Panc1 (cell line): ENCODE measurements at regions not wholly inside any gene's neighbourhood (a gene's known extent, or its start where the extent isn't known, plus 50 kb on each side); places are given as distances from the start of the nearest gene placed in this dataset.

Experiments
- ATAC-seq: fragments of 200-7000 bp; cut with Tn5 transposase; 2 replicates; pipeline ENCODE4 v1.9.1; 2020; ENCODE audit warnings: mild to moderate bottlenecking, moderate library complexity
- BruUV-seq: library from RNA; stranded (reverse); fragments of 400-500 nt; replicated peaks from 2 replicates; lab custom pipeline; 2021; lab: Mats Ljungman, UMichigan
- CTCF ChIA-PET: fragments of 300-600 bp; sonication (Branson Sonifier 250); formaldehyde crosslinking; loops from one replicate; lab custom pipeline; 2022; ENCODE audit warnings: antibody characterized with exemption; lab: Charles Lee
- POLR2A ChIA-PET: fragments of 300-600 bp; sonication (Branson Sonifier 250); formaldehyde crosslinking; loops from one replicate; lab custom pipeline; 2022; ENCODE audit warnings: antibody characterized with exemption; lab: Charles Lee
- DNase-seq: peaks from one replicate; pipeline ENCODE4 v3.0.0-alpha.2; 2010; ENCODE audit warnings: low read depth, low spot score
- H3K27ac ChIP-seq: 2 replicates; pipeline ENCODE4 v1.5.1; 2011; ENCODE audit warnings: mild to moderate bottlenecking, low read length, inconsistent platforms
- H3K27me3 ChIP-seq: fragments of 200-500 bp; sonication (Bioruptor generic); 2 replicates; pipeline ENCODE4 v1.6.0; 2014; ENCODE audit warnings: low read length, inconsistent platforms; ENCODE audit not compliant: control insufficient read depth, insufficient read depth
- H3K36me3 ChIP-seq: fragments of 200-500 bp; sonication (Bioruptor generic); 2 replicates; pipeline ENCODE4 v1.5.1; 2014; ENCODE audit warnings: inconsistent platforms, mild to moderate bottlenecking, low read length, moderate library complexity; ENCODE audit not compliant: control insufficient read depth, insufficient read depth
- H3K4me1 ChIP-seq: 2 replicates; pipeline ENCODE4 v1.5.1; 2011; ENCODE audit warnings: inconsistent platforms, mild to moderate bottlenecking, low read length, moderate library complexity; ENCODE audit not compliant: control insufficient read depth, insufficient read depth
- H3K4me3 ChIP-seq, 2 experiments: 2 replicates each; pipeline ENCODE4 v1.5.1; 2011 to 2012; ENCODE audit warnings: low read depth in 2 of 2, low read length in 2 of 2, mild to moderate bottlenecking in 2 of 2, inconsistent platforms in 1 of 2, moderate library complexity in 1 of 2
- H3K9me3 ChIP-seq: fragments of 200-500 bp; sonication (Bioruptor generic); 2 replicates; pipeline ENCODE4 v1.5.1; 2014; ENCODE audit warnings: low read depth, mild to moderate bottlenecking, inconsistent platforms, low read length, moderate library complexity; ENCODE audit not compliant: control insufficient read depth, insufficient read depth
- CTCF ChIP-seq: fragments of 450-650 bp; IDR thresholded peaks from 2 replicates; pipeline ENCODE4 v1.5.1; 2017; ENCODE audit warnings: mild to moderate bottlenecking
- POLR2AphosphoS5 ChIP-seq: IDR thresholded peaks from 2 replicates; pipeline ENCODE4 v1.6.1; 2012; ENCODE audit warnings: mild to moderate bottlenecking, low read depth, low read length, moderate library complexity
- REST ChIP-seq, 2 experiments: IDR thresholded peaks; 2 replicates each; pipeline ENCODE4 v1.6.1; 2011 to 2012; ENCODE audit warnings: low read depth in 2 of 2, control low read depth in 1 of 2, low read length in 1 of 2, mild to moderate bottlenecking in 1 of 2, moderate library complexity in 1 of 2; ENCODE audit not compliant: insufficient read depth in 1 of 2
- SIN3A ChIP-seq: IDR thresholded peaks from 2 replicates; pipeline ENCODE4 v1.6.1; 2012; ENCODE audit warnings: low read depth, mild to moderate bottlenecking, low read length, moderate library complexity, borderline replicate concordance; ENCODE audit not compliant: insufficient read depth
- TCF7L2 ChIP-seq: IDR thresholded peaks from 2 replicates; pipeline ENCODE4 v1.6.1; 2011; ENCODE audit warnings: mild to moderate bottlenecking, low read depth, low read length, inconsistent platforms
- in situ Hi-C: cut with HindIII; loops from 2 replicates; pipeline ENCODE4 v1.10.0; 2016; ENCODE audit warnings: low sequenced_read_pairs, low pct_unique_long_range_greater_than_20kb
- intact Hi-C: fragments of 100-400 bp; cut with micrococcal nuclease; formaldehyde crosslinking; loops from one replicate; pipeline ENCODE4 v1.10.0; 2022; ENCODE audit not compliant: unreplicated experiment

- no peaks in the 10 kb centered on the region for H3K27me3 ChIP-seq
- POLR2A ChIA-PET, result no interaction called here
- no peaks in the 10 kb centered on the region for H3K36me3 ChIP-seq
- DNase-seq (no peak), ATAC-seq (no peak)
- no peak overlapping the region for H3K4me3 ChIP-seq
- TF ChIP-seq TCF7L2 (no peak), POLR2AphosphoS5 (no peak), SIN3A (no peak), CTCF (no peak), REST (IDR thresholded peaks at IDR 0.05; ENCODE audit: insufficient read depth in 1 of 2, low read depth in 2 of 2, low read length in 1 of 2) (no peak)
- no TSS peak for BruUV-seq
- CTCF ChIA-PET, result no interaction called here
- H3K27ac ChIP-seq, result no peak overlapping the region
- no peaks in the 10 kb centered on the region for H3K9me3 ChIP-seq
- in situ Hi-C loops (no loop called here), intact Hi-C loops (no loop called here)
- no peaks in the 10 kb centered on the region for H3K4me1 ChIP-seq
Measured at GRCh38 chr12:40522837-40523236, 169.4 kb upstream of the CNTN1 start.

- intact Hi-C loops (no loop called here), in situ Hi-C loops (no loop called here)
- DNase-seq (no peak), ATAC-seq (no peak)
- H3K4me1 ChIP-seq, result no peaks in the 10 kb centered on the region
- no peak for TF ChIP-seq TCF7L2
- TF ChIP-seq CTCF, result no peak
- no peak for TF ChIP-seq REST (IDR thresholded peaks at IDR 0.05; ENCODE audit: insufficient read depth in 1 of 2, low read depth in 2 of 2, low read length in 1 of 2)
- no peak for TF ChIP-seq SIN3A
- no peak for TF ChIP-seq POLR2AphosphoS5
- no TSS peak for BruUV-seq
- H3K36me3 ChIP-seq, result no peaks in the 10 kb centered on the region
- H3K4me3 ChIP-seq, result no peak overlapping the region
- no peaks in the 10 kb centered on the region for H3K9me3 ChIP-seq
- POLR2A ChIA-PET, result no interaction called here
- H3K27ac ChIP-seq, result no peak overlapping the region
- H3K27me3 ChIP-seq, result no peaks in the 10 kb centered on the region
- CTCF ChIA-PET, result no interaction called here
Measured at GRCh38 chr12:40525054-40525453, 167.2 kb upstream of the CNTN1 start.
